ENCODE measurements at regions not wholly inside any gene's neighbourhood (a gene's known extent, or its start where the extent isn't known, plus 50 kb on each side); places are given as distances from the start of the nearest gene placed in this dataset.

- TF ChIP-seq, protein P1, sequence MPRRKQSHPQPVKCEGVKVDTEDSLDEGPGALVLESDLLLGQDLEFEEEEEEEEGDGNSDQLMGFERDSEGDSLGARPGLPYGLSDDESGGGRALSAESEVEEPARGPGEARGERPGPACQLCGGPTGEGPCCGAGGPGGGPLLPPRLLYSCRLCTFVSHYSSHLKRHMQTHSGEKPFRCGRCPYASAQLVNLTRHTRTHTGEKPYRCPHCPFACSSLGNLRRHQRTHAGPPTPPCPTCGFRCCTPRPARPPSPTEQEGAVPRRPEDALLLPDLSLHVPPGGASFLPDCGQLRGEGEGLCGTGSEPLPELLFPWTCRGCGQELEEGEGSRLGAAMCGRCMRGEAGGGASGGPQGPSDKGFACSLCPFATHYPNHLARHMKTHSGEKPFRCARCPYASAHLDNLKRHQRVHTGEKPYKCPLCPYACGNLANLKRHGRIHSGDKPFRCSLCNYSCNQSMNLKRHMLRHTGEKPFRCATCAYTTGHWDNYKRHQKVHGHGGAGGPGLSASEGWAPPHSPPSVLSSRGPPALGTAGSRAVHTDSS (tag by site-specific recombination; IDR thresholded peaks at IDR 0.05), result no peak
- no peak for TF ChIP-seq ZNF148 (tag by site-specific recombination; IDR thresholded peaks at IDR 0.05; ENCODE audit: borderline replicate concordance)
- TF ChIP-seq ZNF830 (tag by site-specific recombination; IDR thresholded peaks at IDR 0.05; ENCODE audit: low read depth), result no peak
- TF ChIP-seq, protein P2, sequence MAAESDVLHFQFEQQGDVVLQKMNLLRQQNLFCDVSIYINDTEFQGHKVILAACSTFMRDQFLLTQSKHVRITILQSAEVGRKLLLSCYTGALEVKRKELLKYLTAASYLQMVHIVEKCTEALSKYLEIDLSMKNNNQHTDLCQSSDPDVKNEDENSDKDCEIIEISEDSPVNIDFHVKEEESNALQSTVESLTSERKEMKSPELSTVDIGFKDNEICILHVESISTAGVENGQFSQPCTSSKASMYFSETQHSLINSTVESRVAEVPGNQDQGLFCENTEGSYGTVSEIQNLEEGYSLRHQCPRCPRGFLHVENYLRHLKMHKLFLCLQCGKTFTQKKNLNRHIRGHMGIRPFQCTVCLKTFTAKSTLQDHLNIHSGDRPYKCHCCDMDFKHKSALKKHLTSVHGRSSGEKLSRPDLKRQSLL (tag by site-specific recombination; IDR thresholded peaks at IDR 0.05), result no peak
- TF ChIP-seq ZNF138 (tag by site-specific recombination; IDR thresholded peaks at IDR 0.05; ENCODE audit: borderline replicate concordance), result no peak
- no peak for TF ChIP-seq ZNF174 (tag by site-specific recombination; IDR thresholded peaks at IDR 0.05)
Observed at GRCh38 chr13:43984292-43984691, 104.6 kb downstream of the LACC1 start (continued).

GRCh38 chr13:43985422-43986072 lies 105.8 kb downstream of the LACC1 start:
- CTCF ChIA-PET, result interaction anchor here (1.1 kb wide), 1 partner anchor 206 kb away, joined by 4 read pairs; no protein-coding TSS in a partner anchor
- TF ChIP-seq FEZF1 (tag by site-specific recombination; IDR thresholded peaks at IDR 0.05) (peak; percentile 51; the same call in 1 of the 2 replicates), GLIS2 (tag by site-specific recombination; IDR thresholded peaks at IDR 0.05) (no peak), ZNF548 (tag by site-specific recombination; IDR thresholded peaks at IDR 0.05) (no peak), ZNF571 (tag by site-specific recombination; IDR thresholded peaks at IDR 0.05) (no peak), ZNF26 (tag by site-specific recombination; IDR thresholded peaks at IDR 0.05) (no peak)
- POLR2A ChIA-PET, result no interaction called here

GRCh38 chr13:43986421-43986981 lies 106.8 kb downstream of the LACC1 start:
- ChIA-PET CTCF (no interaction called here), POLR2A (no interaction called here)
- peak; percentile 71 for TF ChIP-seq ZFHX2 (tag by site-specific recombination; conservative IDR thresholded peaks at IDR 0.05)
- TF ChIP-seq, protein P2 (tag by site-specific recombination; IDR thresholded peaks at IDR 0.05), result no peak
- TF ChIP-seq ZNF639 (tag by site-specific recombination; IDR thresholded peaks at IDR 0.05), result no peak
- no peak for TF ChIP-seq ZSCAN30 (tag by site-specific recombination; IDR thresholded peaks at IDR 0.05)
- TF ChIP-seq SP7 (tag by site-specific recombination; IDR thresholded peaks at IDR 0.05), result peak; percentile 72
- TF ChIP-seq, protein P3, sequence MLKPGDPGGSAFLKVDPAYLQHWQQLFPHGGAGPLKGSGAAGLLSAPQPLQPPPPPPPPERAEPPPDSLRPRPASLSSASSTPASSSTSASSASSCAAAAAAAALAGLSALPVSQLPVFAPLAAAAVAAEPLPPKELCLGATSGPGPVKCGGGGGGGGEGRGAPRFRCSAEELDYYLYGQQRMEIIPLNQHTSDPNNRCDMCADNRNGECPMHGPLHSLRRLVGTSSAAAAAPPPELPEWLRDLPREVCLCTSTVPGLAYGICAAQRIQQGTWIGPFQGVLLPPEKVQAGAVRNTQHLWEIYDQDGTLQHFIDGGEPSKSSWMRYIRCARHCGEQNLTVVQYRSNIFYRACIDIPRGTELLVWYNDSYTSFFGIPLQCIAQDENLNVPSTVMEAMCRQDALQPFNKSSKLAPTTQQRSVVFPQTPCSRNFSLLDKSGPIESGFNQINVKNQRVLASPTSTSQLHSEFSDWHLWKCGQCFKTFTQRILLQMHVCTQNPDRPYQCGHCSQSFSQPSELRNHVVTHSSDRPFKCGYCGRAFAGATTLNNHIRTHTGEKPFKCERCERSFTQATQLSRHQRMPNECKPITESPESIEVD (tag by site-specific recombination; IDR thresholded peaks at IDR 0.05), result peak; percentile 67
- TF ChIP-seq, protein P4, sequence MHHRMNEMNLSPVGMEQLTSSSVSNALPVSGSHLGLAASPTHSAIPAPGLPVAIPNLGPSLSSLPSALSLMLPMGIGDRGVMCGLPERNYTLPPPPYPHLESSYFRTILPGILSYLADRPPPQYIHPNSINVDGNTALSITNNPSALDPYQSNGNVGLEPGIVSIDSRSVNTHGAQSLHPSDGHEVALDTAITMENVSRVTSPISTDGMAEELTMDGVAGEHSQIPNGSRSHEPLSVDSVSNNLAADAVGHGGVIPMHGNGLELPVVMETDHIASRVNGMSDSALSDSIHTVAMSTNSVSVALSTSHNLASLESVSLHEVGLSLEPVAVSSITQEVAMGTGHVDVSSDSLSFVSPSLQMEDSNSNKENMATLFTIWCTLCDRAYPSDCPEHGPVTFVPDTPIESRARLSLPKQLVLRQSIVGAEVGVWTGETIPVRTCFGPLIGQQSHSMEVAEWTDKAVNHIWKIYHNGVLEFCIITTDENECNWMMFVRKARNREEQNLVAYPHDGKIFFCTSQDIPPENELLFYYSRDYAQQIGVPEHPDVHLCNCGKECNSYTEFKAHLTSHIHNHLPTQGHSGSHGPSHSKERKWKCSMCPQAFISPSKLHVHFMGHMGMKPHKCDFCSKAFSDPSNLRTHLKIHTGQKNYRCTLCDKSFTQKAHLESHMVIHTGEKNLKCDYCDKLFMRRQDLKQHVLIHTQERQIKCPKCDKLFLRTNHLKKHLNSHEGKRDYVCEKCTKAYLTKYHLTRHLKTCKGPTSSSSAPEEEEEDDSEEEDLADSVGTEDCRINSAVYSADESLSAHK (tag by site-specific recombination; IDR thresholded peaks at IDR 0.05), result peak; percentile 97
- peak; percentile 63 for TF ChIP-seq FEZF1 (tag by site-specific recombination; IDR thresholded peaks at IDR 0.05)

More at GRCh38 chr13:43985422-43986072, 105.8 kb downstream of the LACC1 start:
- no peak overlapping the region for H3K4me3 ChIP-seq (ENCODE audit: low read depth, low read length)
- no peak overlapping the region for H3K27ac ChIP-seq (ENCODE audit: extremely low read depth, low read depth, low read length)
- peaks cover 13% of the 10 kb centered on the region for H3K4me1 ChIP-seq (ENCODE audit: control insufficient read depth, insufficient read depth, low read length)
- H3K36me3 ChIP-seq (ENCODE audit: control insufficient read depth in 2 of 2, insufficient read depth in 1 of 2, low read length in 2 of 2), result no peaks in the 10 kb centered on the region
- no peaks in the 10 kb centered on the region for H3K9me3 ChIP-seq (ENCODE audit: control insufficient read depth, insufficient read depth, low read depth, low read length)

More at GRCh38 chr13:43986421-43986981, 106.8 kb downstream of the LACC1 start:
- H3K9me3 ChIP-seq (ENCODE audit: control insufficient read depth, insufficient read depth, low read depth, low read length), result no peaks in the 10 kb centered on the region
- H3K36me3 ChIP-seq (ENCODE audit: control insufficient read depth in 2 of 2, insufficient read depth in 1 of 2, low read length in 2 of 2), result no peaks in the 10 kb centered on the region
- no peak overlapping the region for H3K27ac ChIP-seq (ENCODE audit: extremely low read depth, low read depth, low read length)
- H3K4me1 ChIP-seq (ENCODE audit: control insufficient read depth, insufficient read depth, low read length), result peaks cover 13% of the 10 kb centered on the region
- H3K4me3 ChIP-seq (ENCODE audit: low read depth, low read length), result no peak overlapping the region
